GM13976 (cell line): ENCODE measurements at regions not wholly inside any gene's neighbourhood (a gene's known extent, or its start where the extent isn't known, plus 50 kb on each side); places are given as distances from the start of the nearest gene placed in this dataset.

Experiments used
- DNase-seq: peaks from one replicate; pipeline ENCODE4 v3.0.0; 2012; ENCODE audit warnings: low spot score
- CTCF ChIP-seq: IDR thresholded peaks from 2 replicates; pipeline ENCODE4 v1.5.1; 2012; ENCODE audit warnings: borderline replicate concordance, mild to moderate bottlenecking; ENCODE audit not compliant: insufficient read depth; ENCODE audit errors: extremely low read depth, missing control alignments, control extremely low read depth
- in situ Hi-C: fragments of 300-500 bp; cut with MboI; formaldehyde crosslinking; loops from one replicate; pipeline ENCODE4 v1.12.0; 2022; ENCODE audit warnings: low sequenced_read_pairs, mixed read lengths, inconsistent platforms; ENCODE audit not compliant: unreplicated experiment

GRCh38 chr4:10288830-10289537, 168.2 kb downstream of the ZNF518B start:
- TF ChIP-seq CTCF: no peak
- DNase-seq: no peak
- in situ Hi-C loops: no loop called here

GRCh38 chr4:10285028-10285427, 168.4 kb upstream of the WDR1 start:
- DNase-seq: no peak
- in situ Hi-C loops: no loop called here
- no peak for TF ChIP-seq CTCF

- no peak for DNase-seq
Observed at GRCh38 chr4:10283761-10284160, 167.2 kb upstream of the WDR1 start.

GRCh38 chr4:10281996-10282395, 165.4 kb upstream of the WDR1 start:
- in situ Hi-C loops: no loop called here
- DNase-seq: no peak
- no peak for TF ChIP-seq CTCF

More at GRCh38 chr4:10283761-10284160, 167.2 kb upstream of the WDR1 start:
- TF ChIP-seq CTCF: no peak
- in situ Hi-C loops: no loop called here

GRCh38 chr4:10279261-10279660, 162.7 kb upstream of the WDR1 start:
- in situ Hi-C loops: no loop called here
- TF ChIP-seq CTCF: no peak
- no peak for DNase-seq

- no peak for DNase-seq
- no peak for TF ChIP-seq CTCF
- in situ Hi-C loops: no loop called here
Observed at GRCh38 chr4:10278071-10278470, 161.5 kb upstream of the WDR1 start.

- TF ChIP-seq CTCF: no peak
- in situ Hi-C loops: no loop called here
- DNase-seq: no peak
Observed at GRCh38 chr4:10276152-10276551, 159.6 kb upstream of the WDR1 start.
